NCI-H446 (cell line): ENCODE measurements at regions not wholly inside any gene's neighbourhood (a gene's known extent, or its start where the extent isn't known, plus 50 kb on each side); places are given as distances from the start of the nearest gene placed in this dataset.
"Not testable (repeated sequence)": the region's sequence is repeated elsewhere in the genome, so short reads cannot be mapped to it uniquely, and the experiment has no call there.

Source experiments
- DNase-seq, 2 experiments: peaks; one replicate each; lab custom pipeline; 2025; lab: John Stamatoyannopoulos, UW

DNA sequence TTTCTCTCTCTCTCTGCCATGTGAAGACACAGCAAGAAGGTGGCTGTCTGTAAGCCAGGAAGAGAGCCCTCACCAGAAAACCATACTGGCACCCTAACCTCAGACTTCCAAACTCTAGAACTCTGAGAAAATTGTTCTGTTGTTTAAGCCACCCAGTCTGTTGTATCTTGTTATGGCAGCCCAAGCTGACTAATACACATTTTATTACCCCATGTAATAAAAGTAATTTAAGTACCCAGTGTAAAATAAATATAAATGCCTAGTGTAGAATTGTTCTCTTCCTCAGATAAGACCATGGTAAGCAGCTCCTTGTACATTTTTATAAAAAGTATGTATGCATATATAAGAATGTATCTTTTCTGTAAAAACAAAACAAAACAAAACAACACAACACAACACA, 119.7 kb downstream of the DTL start:
- no peak for DNase-seq

DNA sequence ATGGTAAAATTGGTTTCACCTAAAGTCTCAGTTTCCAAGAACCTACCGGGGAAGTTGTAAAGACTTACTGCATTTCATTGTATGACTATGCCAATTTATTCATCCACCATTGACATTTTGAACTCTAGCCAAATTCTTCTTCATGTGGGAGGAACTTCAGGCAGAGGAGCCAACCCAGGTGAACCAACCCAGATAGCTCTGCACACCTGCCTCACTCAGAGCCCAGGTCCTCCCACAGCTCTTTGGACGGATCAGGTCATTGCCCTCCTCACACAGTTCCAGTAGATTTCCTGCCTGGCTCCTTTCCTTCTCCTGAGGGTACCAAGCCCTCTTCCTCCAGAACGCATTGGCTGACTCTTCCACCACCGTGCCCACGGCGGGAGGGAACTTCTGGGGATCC, 121.7 kb downstream of the DTL start:
- no peak for DNase-seq

DNA sequence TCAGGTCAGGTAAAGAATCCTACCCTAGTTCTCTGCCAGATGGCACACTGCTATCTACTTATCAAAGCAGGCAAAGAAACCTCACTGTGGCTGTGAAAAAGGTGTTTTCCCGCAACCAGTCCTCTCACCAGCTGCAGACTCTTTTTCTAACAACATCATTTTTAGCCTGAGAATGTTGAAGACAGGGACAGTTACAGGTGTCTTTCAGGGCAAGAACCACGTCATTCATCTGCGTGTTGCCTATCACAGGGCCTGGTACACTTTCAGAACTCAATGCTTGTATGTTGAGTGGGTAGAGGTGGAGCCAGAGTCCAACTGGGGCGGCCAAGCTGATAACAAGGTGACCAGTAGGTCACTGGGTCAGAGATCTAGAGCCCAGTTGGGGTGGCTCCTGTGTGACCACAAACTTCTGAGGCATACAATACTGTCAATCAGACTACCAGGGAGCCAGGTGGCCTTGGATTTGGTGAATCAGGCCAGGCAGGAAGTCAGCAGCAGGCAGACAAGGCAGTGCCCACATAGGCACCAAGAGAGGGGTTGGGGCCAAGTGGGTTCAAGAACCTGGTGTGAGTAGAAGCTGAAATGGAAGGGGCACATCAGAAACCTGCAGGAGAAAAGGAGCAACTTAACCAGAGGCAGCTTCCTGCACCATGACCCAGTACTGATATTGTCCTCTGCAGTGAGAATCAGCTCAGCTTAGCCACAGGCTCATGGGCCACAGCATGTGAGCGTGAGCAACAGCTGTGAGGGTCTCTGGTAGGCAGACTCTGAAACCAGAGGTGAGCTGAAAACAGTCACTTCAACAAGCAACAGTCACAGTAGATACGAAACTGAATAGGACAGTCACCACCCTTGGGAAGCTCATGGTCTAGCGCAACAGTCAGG, 123.6 kb downstream of the DTL start:
- no peak for DNase-seq

DNA sequence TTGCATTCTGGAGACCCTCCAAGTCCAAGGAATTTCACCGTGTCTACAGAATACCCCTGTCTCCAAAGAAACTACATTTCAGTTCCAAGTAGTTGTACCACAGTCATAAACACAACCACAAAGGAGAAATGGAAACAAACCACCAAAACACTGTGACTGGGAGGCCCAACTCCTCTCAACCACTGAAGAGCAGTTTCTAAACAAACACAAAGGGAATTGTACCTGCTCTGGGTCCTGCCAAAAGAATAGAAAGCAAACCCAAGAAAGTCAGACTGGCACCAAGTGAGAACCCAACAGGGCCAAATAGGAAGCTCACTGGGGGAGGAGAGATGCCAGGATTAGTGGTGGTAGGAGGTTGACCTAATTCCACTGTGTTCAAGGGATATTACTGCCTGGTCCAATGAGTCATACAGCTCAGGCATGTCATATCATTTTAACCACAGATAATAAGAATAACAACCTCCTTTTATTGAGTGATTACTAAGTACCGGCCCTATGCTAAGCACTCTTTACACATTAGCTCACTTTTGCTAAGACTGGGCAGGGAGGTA, 123.9 kb upstream of the PPP2R5A start:
- DNase-seq = no peak

DNA sequence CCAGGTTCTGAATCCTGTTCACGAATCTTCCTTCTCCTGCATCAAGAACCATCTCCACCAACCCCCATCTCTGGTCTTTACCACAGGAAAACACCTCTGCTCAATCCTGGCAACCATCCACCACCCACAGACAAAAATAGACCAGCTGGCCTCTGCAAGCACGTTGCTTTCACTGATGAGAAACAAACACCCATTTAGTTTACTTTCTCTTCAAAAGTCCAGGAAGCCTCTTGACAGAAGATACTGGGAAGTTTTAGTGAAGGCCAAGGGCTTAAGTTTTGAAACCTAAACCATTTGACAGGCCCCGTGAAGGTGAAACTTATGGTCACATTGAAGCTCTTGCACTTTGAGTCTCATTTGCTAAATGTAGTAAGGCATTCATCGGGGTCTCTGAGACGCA, 122.6 kb upstream of the PPP2R5A start:
- DNase-seq = peak in 1 of 2 experiments; percentile 62

DNA sequence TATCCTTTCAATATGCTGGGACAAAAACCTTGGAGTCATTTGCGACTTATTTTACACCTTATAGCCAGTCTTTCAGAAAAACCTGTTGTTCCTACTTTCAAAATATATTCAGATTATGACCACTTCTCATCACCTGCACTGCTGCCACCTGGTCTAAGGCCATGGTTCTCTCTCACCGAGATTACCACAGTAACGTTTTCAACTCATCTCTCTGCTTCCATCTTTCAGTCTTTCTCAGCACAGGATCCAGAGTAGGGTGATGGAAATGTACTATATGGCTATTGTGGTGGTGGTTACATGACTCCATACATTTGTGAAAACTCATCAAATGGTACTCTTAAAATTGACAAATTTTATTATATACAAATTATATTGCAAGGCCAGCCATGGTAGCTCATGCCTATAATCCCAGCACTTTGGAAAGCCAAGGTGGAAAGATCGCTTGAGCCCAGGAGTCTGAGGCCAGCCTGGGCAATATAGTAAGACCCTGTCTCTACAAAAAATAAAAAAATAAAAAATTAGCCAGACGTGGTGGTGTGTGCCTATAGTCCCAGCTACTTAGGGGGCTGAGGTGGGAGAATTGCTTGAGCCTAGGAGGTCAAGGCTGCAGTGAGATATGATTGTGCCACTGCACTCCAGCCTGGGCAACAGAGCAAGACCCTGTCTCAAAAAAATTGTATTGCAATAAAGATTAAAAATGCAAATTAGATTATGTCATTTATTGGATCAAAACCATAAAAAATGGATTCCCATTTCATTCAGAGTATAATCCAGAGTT, 120.9 kb upstream of the PPP2R5A start:
- DNase-seq = no peak

DNA sequence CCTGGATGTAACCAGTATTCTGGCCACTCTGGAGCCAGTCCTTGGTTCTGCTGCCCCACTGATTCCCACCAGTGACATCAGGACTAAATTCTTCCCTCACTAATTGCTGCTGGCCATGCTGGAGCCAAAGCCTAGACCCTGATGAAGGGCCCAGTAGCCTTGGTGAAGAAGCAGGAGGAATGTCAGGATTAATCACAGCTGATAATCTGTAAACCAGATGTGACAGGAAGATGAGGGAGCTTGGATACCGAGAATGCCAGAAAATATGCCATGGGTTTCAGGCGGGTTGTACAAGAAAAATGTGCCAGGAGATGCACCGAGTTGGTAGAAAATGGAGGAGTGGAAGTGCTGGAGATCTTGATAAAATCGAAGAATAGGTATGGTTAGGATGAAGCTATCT, 119.0 kb upstream of the PPP2R5A start:
- no peak for DNase-seq

DNA sequence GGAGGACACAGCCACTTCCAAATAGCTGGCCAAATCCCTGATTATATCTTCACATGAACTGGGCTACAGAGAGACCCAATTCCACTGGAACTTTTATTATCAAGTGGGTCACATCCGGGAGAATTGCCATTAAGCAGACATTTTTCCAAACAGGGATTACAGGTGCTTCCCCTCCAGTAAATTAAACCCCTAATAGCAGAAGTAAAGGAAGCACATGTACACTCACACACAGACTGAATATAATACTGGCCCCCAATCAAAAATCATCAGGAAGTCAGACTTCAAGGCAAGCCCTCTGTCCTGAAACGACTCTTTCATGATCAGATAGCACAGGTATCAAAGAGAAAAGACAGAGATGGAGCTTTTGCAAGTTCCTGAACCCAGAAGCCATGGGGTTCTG, 118.6 kb upstream of the PPP2R5A start:
- no peak for DNase-seq

DNA sequence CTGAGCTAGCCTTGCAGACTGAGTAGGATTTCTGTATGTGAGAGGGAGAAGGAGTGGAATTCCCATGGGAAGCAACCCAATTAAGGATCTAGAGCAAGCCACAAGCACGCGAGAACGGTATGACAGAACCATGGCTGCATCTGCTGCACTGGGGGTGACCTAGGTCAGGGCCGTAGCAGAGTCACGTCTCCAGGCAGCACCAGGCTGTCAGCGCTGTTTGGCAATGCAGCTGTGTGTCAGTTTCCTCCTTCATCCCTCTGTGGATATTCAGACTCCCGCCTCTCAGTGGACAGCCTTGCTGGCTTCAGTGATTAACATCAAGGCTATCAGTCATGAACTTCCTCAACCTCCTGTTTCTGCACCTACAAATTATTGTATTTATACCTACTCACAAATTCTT, 118.1 kb upstream of the PPP2R5A start:
- no peak for DNase-seq

DNA sequence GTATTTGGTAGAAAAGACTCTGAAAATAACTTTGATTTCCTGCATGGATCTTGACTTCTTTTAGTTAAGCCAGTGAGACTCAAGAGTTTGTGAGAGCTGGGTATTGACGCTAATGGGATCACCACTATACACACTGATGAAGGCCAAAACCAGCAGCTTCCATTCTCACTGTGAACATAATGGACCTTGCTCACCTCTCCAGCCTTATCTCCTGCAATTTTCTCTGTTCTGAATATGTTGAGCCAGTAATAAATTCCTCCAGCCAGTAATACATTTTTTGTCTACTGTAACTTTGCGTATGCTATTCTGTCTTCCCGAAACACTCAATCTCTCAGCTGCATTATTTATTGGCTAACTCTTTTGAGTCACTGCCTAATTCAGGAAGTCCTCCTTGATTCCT, 111.6 kb upstream of the PPP2R5A start:
- no peak for DNase-seq

DNA sequence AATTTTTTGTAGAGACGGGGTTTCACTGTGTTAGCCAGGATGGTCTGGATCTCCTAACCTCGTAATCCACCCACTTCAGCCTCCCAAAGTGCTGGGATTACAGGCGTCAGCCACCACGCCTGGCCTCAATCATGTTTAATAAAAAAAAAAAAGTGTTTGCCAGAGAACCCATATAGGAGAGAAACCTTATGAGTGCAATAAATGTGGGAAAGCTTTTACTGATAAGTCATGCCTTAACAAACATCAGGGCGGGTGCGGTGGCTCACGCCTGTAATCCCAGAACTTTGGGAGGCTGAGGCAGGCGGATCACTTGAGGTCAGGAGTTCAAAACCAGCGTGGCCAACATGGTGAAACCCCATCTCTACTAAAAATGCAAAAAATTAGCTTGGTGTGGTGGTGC, 110.9 kb upstream of the PPP2R5A start:
- DNase-seq = not testable (repeated sequence)

DNA sequence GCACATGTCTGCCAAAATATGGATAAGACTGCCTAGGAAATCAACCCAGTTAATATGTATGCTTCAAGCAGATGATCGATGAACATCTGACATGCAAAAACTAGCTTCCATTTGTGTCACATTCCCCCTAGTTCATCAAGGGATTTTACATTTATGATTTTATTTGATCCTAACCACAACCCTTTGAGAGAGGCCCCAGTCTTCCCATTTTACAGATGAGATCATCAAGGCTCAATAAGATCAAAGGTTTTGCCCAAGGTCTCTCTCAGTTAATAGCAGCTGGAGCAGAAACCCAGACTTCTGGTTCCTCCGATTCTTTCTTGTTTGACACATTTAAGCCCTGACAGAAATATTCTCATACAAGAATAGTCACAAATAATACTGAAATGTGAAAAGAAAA, 107.7 kb upstream of the PPP2R5A start:
- no peak for DNase-seq

DNA sequence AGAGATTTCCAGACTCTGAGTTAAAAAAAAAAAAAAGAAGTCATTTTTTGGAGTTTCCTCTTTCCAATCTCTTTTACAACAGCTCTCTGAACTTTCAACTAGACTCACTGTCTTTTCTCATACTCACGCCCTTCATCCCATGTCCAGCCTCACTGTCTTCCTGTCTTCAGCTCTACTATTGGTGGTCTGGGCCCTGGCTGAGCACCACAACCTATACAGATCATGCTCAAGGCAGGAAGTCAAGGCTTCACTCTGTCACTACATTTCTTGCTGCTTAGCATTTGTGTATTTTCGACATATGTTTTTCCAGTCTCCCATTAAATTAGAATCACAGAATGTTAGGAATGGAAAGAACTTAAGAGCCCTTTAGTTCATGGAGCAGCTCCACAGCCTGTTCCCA, 106.4 kb upstream of the PPP2R5A start:
- no peak for DNase-seq

DNA sequence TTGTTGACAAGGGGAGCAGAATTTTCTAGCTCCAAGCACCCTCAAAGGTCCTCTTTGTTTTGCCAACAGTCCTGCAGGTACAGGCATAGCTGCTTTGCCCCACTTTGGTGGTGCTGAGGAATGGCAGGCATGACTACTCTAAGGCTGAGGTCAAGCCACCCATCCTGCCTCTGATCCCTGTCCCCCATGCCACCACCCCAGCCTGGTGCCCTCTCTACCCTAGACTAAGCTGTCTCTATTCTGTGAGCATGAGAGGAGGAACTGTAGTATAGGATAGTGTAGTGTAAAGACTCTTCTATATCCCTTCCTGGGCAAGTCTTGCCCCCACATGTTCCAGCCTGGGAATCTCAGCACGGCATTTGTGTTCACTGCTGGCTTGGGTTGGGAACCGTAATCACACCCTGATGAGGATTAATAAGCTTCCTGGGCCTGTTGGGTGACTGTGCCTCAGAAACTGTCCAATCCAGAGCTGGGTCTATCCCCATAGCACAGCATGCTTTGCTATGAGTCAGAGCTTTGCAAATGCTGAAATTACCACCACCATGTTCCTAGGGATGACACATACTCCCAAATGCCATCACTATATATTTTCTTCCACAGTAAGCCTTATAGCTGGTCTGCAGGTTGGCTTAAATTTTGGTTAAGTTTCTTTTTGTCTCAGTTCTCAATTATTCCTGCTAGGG, 105.7 kb upstream of the PPP2R5A start:
- DNase-seq = no peak

DNA sequence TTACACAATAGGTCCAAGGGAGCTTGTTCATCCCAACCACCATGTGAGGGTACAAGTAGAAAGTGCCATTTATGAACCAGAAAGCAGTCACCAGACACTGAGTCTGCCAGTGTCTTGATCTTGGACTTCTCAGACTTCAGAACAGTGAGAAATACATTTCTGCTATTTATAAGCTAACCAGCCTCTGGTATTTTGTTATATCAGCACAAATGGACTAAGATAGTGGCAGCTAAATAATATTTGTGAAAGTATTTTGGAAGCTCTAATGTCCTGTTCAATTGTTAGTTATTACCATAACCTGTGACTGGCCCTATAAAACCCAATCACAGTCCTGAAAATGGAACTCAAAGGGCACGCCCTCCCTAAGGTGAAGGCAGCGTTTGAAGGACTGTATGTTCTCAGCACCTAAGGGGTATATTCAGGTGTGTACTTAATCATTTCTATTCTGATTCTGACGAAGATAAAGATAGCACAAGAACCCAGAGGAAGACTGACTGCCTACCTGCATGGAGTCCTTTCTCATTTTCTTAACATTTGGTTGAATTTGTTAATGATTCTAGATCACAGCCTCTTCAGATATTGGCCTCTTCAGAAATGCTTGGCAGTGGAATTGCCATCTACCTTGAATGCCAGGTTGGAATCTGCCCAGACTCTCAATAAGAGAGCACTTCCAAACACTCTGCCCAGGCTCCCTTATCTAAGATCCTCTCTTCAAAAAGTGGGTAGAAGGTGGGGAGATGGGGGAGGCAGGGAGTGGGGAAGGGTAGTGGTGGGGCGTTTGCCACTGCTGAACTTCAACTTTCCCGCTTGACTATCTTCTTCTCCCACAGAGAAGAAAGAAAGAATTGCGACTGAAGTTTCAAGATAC, 104.0 kb upstream of the PPP2R5A start:
- no peak for DNase-seq

DNA sequence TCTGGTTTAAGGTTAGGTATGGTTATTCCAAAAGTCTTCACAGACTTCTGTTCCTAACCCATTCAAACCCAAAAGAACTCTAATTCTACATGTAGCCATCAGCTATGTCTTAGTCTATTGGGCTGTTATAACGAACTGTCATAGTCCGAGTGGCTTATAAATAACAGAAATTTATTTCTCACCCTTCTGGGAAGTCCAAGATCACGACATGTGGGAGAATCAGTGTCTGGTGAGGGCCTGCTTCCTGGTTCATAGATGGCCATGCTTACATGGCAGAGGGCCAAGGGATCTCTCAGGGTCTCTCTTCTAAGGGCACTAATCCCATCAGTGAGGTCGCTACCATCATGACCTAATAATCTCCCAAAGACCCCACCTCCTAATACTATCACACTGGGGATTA, 103.0 kb upstream of the PPP2R5A start:
- no peak for DNase-seq

DNA sequence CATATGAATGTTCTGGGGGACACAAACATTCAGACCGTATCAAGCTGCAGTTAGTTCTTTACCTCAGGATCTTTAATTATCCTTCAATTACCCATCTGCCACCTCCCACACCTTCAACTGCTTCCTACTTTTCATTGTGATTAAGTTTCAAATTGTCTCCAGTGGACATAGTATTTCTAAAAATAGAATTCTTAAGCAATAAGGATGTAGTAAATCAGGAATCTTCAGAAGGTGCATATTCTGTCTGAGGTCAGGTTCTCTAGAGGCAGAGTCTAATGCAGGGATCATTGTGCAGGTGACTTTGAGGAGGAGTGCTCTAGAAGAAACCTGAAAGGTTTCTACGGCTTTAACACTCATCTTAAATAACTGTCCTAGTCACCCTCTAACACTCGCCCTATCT, 102.6 kb upstream of the PPP2R5A start:
- DNase-seq = no peak

DNA sequence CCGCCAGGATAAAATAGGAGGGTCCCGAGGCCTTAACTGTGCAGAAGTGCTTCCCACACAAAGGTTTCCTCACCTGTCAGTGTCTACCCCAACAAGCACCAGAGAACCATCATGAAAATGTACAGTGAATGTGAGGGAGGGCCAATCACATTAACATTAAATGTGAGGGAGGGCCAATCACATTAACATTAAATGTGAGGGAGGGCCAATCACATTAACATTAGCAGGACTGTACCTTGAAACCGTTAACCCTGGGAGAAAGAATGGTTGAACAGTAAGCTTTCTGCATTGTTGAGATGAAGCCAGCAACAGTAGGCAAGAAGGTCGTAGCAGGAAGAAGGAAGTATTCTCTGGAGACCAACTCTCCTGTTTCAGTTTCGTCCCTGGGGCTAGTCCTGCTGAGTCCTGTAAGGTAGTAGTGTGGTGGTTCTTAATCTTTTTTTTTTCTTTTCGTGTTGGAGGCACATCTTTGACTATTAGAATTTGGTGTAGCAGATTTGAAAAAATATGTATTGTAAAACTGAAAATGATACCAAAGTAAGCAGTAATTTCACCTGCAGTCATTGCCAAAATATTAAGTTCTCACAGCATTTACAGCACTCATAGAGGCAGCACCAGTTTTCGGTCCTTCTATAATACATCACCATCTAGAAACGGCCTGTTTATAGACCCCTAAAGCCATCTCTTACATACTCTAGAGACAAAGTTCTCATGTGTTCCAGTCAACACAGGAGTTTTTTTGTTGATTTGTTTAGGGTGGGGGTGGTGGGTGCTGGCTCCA, 98.6 kb upstream of the PPP2R5A start:
- DNase-seq = no peak

DNA sequence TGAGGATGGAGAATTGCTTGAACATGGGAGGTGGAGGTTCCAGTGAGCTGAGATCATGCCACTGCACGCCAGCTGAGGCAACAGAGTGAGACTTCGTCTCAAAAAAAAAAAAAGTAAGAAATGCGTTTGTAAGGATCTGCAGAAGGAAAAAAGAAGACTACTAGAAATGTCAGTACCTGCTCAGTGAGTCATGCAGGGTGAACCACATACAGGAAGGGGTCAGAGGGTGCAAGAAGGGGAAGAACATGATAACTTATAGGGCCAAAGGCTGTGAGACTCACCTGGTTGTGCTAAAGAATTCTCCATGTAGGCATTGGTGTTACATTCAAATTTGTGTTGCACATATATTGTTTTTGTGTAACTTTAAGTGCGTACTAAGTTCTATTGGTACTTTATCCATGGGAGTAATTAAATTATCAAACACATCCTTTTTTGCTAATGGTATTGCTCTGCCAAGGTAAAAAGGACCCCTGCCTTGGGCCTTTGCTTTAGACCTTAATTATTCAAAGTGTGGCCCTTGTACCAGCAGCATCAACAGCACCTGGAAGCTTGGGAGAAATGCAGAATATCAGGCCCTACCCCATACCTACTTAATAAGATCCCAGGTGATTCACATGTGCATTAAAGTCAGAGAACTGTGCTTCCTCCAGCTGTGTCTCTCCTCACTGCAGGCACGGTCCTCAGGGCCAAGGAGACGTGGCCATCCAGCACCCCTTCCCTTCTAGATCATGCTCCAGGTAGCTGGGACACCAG, 96.4 kb upstream of the PPP2R5A start:
- DNase-seq = no peak

DNA sequence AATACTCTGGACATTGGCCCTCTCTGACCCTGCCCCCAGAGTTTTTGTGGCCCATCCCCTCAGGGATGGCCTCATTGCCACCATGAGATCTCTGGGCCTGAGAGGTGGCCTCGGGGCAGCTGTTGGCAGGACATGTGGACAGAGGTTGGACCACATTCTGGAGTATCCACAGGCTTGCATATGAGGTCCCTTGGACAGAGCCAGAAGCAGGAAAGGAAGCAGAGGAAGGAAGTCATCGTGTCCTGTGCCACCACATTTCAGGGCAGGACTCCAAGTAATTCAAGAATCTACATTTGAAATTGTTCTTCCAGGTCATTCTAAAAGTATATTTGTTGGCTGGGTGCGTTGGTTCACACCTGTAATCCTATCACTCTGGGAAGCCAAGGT, 95.9 kb upstream of the PPP2R5A start:
- no peak for DNase-seq
